ENCODE measurements at regions not wholly inside any gene's neighbourhood (a gene's known extent, or its start where the extent isn't known, plus 50 kb on each side); places are given as distances from the start of the nearest gene placed in this dataset.

DNA sequence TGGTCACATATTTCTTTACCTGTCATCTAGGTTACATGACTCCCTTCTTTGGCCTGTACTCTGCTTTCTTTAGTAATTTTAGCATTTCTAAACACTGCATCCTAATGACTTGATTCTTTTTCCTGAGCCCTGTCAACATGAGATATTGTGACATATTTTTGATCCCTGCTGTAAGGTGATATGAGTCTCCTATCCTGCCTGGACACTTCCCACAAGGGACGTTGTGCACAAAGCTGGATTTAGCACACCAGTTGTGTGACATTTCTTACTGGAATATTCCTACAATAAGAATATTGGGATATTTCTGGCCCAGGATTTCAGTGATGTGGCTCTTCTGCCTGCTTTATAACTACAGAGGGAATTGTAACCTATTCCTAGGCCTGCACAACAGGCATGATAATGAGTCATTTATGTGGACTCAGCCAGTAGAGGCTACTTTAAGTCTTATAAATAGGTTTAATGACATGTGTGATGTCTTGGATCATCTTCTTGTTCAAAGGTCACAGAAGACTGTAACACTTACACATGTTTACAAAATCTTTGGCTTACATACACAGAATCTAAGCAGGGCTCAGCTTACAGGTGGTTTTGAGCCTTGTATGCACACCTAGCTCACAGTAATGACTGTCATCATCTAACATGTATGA, 1009.4 kb upstream of the TSPY4 start:
- H3K36me3 ChIP-seq (replicated peaks in 1 of 2; ENCODE audit: control extremely low read depth in 1 of 2, control insufficient read depth in 1 of 2, extremely low read depth in 1 of 2, insufficient read depth in 2 of 2, low read length in 1 of 2): no peaks in the 10 kb centered on the region
- H3K9ac ChIP-seq (ENCODE audit: low read length): no peak overlapping the region
- H3K27ac ChIP-seq (ENCODE audit: low read length in 2 of 2): no peak overlapping the region
- H3K79me2 ChIP-seq (ENCODE audit: control insufficient read depth, insufficient read depth, low read length): no peaks in the 10 kb centered on the region
- POLR2A ChIA-PET: no interaction called here
- intact Hi-C loops (cut with micrococcal nuclease): no loop called here
- no peak overlapping the region for H2AFZ ChIP-seq (ENCODE audit: insufficient read depth, low read depth, low read length, poor library complexity, severe bottlenecking)
- Mint-ChIP-seq H3K9me3 (ENCODE audit: insufficient read depth) (no peaks in the 10 kb centered on the region), H3K4me3 (no peak overlapping the region), H3K27me3 (no peaks in the 10 kb centered on the region), H3K4me1 (no peaks in the 10 kb centered on the region), H3K27ac (no peak overlapping the region)
- H3K4me2 ChIP-seq (replicated peaks; ENCODE audit: low read depth, low read length, poor library complexity, severe bottlenecking): no peak overlapping the region
- no peak for TF ChIP-seq EZH2 (IDR thresholded peaks at IDR 0.05; ENCODE audit: borderline replicate concordance, insufficient read depth, low read depth, low read length, poor library complexity, severe bottlenecking)
- TF ChIP-seq, protein P1, sequence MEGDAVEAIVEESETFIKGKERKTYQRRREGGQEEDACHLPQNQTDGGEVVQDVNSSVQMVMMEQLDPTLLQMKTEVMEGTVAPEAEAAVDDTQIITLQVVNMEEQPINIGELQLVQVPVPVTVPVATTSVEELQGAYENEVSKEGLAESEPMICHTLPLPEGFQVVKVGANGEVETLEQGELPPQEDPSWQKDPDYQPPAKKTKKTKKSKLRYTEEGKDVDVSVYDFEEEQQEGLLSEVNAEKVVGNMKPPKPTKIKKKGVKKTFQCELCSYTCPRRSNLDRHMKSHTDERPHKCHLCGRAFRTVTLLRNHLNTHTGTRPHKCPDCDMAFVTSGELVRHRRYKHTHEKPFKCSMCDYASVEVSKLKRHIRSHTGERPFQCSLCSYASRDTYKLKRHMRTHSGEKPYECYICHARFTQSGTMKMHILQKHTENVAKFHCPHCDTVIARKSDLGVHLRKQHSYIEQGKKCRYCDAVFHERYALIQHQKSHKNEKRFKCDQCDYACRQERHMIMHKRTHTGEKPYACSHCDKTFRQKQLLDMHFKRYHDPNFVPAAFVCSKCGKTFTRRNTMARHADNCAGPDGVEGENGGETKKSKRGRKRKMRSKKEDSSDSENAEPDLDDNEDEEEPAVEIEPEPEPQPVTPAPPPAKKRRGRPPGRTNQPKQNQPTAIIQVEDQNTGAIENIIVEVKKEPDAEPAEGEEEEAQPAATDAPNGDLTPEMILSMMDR (IDR thresholded peaks at IDR 0.05): no peak
- WGBS (ENCODE audit: insufficient coverage): no CpG with 5 or more reads among the region's 1 CpG
- no peaks in the 10 kb centered on the region for H3K4me1 ChIP-seq (ENCODE audit: control insufficient read depth in 2 of 2, insufficient read depth in 2 of 2, low read length in 2 of 2)
- CTCF ChIA-PET: no interaction called here
- no peak for DNase-seq
- no peak for ATAC-seq (ENCODE audit: low read depth)
- no peaks in the 10 kb centered on the region for H3K9me3 ChIP-seq (ENCODE audit: control extremely low read depth in 1 of 3, control insufficient read depth in 2 of 3, insufficient read depth in 1 of 3, low read length in 2 of 3)
- no peak overlapping the region for H3K4me3 ChIP-seq (ENCODE audit: control extremely low read depth in 1 of 5, extremely low read depth in 1 of 5, insufficient read depth in 1 of 5, low read depth in 2 of 5, low read length in 4 of 5)
- H3K27me3 ChIP-seq (replicated peaks in 1 of 4; ENCODE audit: control extremely low read depth in 1 of 4, control insufficient read depth in 3 of 4, insufficient read depth in 4 of 4, low read length in 3 of 4): no peaks in the 10 kb centered on the region
- H4K20me1 ChIP-seq (ENCODE audit: control insufficient read depth, insufficient read depth, low read length, poor library complexity, severe bottlenecking): no peaks in the 10 kb centered on the region

DNA sequence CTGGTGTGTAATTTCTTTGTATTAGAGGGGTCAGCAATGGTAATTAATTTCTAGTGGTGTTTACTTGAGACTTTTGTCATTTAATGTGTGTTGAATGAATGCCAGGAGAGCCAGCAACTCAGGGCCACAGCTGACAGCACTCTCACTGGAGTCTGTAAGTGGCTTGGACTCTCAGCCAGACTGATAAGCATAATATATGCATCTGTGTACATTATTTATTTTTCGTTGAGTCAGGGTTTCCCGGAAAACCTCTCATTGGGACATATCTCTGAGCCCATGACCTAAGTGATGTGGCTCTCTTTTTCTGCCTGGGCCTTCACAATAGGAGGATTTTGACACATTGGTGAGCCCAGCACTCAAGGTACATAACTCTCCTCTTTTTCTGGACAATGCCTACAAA, 1007.8 kb upstream of the TSPY4 start:
- WGBS (ENCODE audit: insufficient coverage): no CpG with 5 or more reads among the region's 2 CpGs
- no peak overlapping the region for H3K4me3 Mint-ChIP-seq
- TF ChIP-seq, protein P1 (IDR thresholded peaks at IDR 0.05): no peak
- no peak for TF ChIP-seq EZH2 (IDR thresholded peaks at IDR 0.05; ENCODE audit: borderline replicate concordance, insufficient read depth, low read depth, low read length, poor library complexity, severe bottlenecking)

More for the DNA sequence above, 1007.8 kb upstream of the TSPY4 start:
- POLR2A ChIA-PET: no interaction called here
- intact Hi-C loops (cut with micrococcal nuclease): no loop called here
- H3K9me3 ChIP-seq (ENCODE audit: control extremely low read depth in 1 of 3, control insufficient read depth in 2 of 3, insufficient read depth in 1 of 3, low read length in 2 of 3): no peaks in the 10 kb centered on the region
- Mint-ChIP-seq H3K4me1 (no peaks in the 10 kb centered on the region), H3K9me3 (ENCODE audit: insufficient read depth) (no peaks in the 10 kb centered on the region), H3K27me3 (no peaks in the 10 kb centered on the region), H3K27ac (no peak overlapping the region)
- DNase-seq: no peak
- no peaks in the 10 kb centered on the region for H3K27me3 ChIP-seq (replicated peaks in 1 of 4; ENCODE audit: control extremely low read depth in 1 of 4, control insufficient read depth in 3 of 4, insufficient read depth in 4 of 4, low read length in 3 of 4)
- CTCF ChIA-PET: no interaction called here
- no peak overlapping the region for H2AFZ ChIP-seq (ENCODE audit: insufficient read depth, low read depth, low read length, poor library complexity, severe bottlenecking)
- no peaks in the 10 kb centered on the region for H3K79me2 ChIP-seq (ENCODE audit: control insufficient read depth, insufficient read depth, low read length)
- no peaks in the 10 kb centered on the region for H3K4me1 ChIP-seq (ENCODE audit: control insufficient read depth in 2 of 2, insufficient read depth in 2 of 2, low read length in 2 of 2)
- H3K4me2 ChIP-seq (replicated peaks; ENCODE audit: low read depth, low read length, poor library complexity, severe bottlenecking): no peak overlapping the region
- no peak for ATAC-seq (ENCODE audit: low read depth)
- no peak overlapping the region for H3K9ac ChIP-seq (ENCODE audit: low read length)
- no peak overlapping the region for H3K27ac ChIP-seq (ENCODE audit: low read length in 2 of 2)
- no peaks in the 10 kb centered on the region for H4K20me1 ChIP-seq (ENCODE audit: control insufficient read depth, insufficient read depth, low read length, poor library complexity, severe bottlenecking)
- no peak overlapping the region for H3K4me3 ChIP-seq (ENCODE audit: control extremely low read depth in 1 of 5, extremely low read depth in 1 of 5, insufficient read depth in 1 of 5, low read depth in 2 of 5, low read length in 4 of 5)
- no peaks in the 10 kb centered on the region for H3K36me3 ChIP-seq (replicated peaks in 1 of 2; ENCODE audit: control extremely low read depth in 1 of 2, control insufficient read depth in 1 of 2, extremely low read depth in 1 of 2, insufficient read depth in 2 of 2, low read length in 1 of 2)
